Mesothelial cell of epicardium (in vitro differentiated cells): ENCODE measurements at regions not wholly inside any gene's neighbourhood (a gene's known extent, or its start where the extent isn't known, plus 50 kb on each side); places are given as distances from the start of the nearest gene placed in this dataset.

ENCODE experiments used
- DNase-seq, 2 experiments: peaks; one replicate each; pipeline ENCODE4 v3.0.0; 2021; ENCODE audit warnings: low spot score in 2 of 2; ENCODE audit not compliant: unreplicated experiment in 2 of 2
- H3K27ac Mint-ChIP-seq: 2 replicates; pipeline ENCODE4 v1.8.0; 2021; ENCODE audit warnings: mixed read lengths
- H3K27me3 Mint-ChIP-seq: 2 replicates; pipeline ENCODE4 v1.8.0; 2021; ENCODE audit warnings: low read depth, mixed read lengths
- H3K36me3 Mint-ChIP-seq: 2 replicates; pipeline ENCODE4 v1.8.0; 2021; ENCODE audit warnings: mixed read lengths
- H3K4me1 Mint-ChIP-seq: 2 replicates; pipeline ENCODE4 v1.8.0; 2021; ENCODE audit warnings: mixed read lengths
- H3K4me3 Mint-ChIP-seq: 2 replicates; pipeline ENCODE4 v1.8.0; 2021; ENCODE audit warnings: mild to moderate bottlenecking, moderate library complexity, mixed read lengths
- H3K9me3 Mint-ChIP-seq: 2 replicates; pipeline ENCODE4 v1.8.0; 2021; ENCODE audit warnings: mixed read lengths
- CTCF ChIP-seq: fragments of 200-600 bp; sonication (generic); IDR thresholded peaks from one replicate; pipeline ENCODE4 v1.5.0; 2021; ENCODE audit warnings: antibody characterized with exemption; ENCODE audit not compliant: unreplicated experiment

- H3K27me3 Mint-ChIP-seq, result no peaks in the 10 kb centered on the region
- H3K27ac Mint-ChIP-seq, result peak overlapping the region; percentile 55
Measured at GRCh38 chr6:12601881-12602280, 114.7 kb upstream of the PHACTR1 start.

GRCh38 chr6:12602342-12602741 is 114.2 kb upstream of the PHACTR1 start:
- Mint-ChIP-seq H3K4me3 (no peak overlapping the region), H3K36me3 (no peaks in the 10 kb centered on the region), H3K27me3 (no peaks in the 10 kb centered on the region), H3K4me1 (peaks cover 10% of the 10 kb centered on the region), H3K9me3 (no peaks in the 10 kb centered on the region), H3K27ac (no peak overlapping the region)
- TF ChIP-seq CTCF, result no peak
- no peak for DNase-seq

More at GRCh38 chr6:12601881-12602280, 114.7 kb upstream of the PHACTR1 start:
- no peak for TF ChIP-seq CTCF
- Mint-ChIP-seq H3K36me3 (no peaks in the 10 kb centered on the region), H3K4me3 (no peak overlapping the region), H3K4me1 (peaks cover 10% of the 10 kb centered on the region), H3K9me3 (no peaks in the 10 kb centered on the region)
- no peak for DNase-seq

- TF ChIP-seq CTCF, result peak; percentile 47
- no peaks in the 10 kb centered on the region for H3K9me3 Mint-ChIP-seq
- H3K4me3 Mint-ChIP-seq, result no peak overlapping the region
- no peaks in the 10 kb centered on the region for H3K36me3 Mint-ChIP-seq
- H3K27ac Mint-ChIP-seq, result no peak overlapping the region
- H3K4me1 Mint-ChIP-seq, result peaks cover 11% of the 10 kb centered on the region
- DNase-seq, result no peak
- no peaks in the 10 kb centered on the region for H3K27me3 Mint-ChIP-seq
Measured at GRCh38 chr6:12602951-12603672, 113.5 kb upstream of the PHACTR1 start.

DNA sequence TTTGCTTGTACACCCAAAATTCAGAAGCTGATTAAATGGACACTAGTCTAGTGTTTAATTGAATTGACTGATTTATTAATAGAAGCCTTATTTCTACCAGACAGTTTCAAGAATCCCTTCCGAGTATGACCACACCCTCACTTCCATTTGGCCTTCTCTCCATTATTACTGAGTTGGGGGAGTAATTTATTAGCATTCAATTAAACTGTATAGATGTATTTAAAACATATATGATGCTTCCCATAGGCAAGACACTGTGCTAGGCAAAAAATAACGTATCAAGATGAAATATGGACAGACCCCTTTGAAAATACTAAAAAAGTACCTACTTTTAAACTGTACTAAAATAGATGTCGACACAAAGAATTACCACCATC is 112.9 kb upstream of the PHACTR1 start:
- peaks cover 17% of the 10 kb centered on the region for H3K4me1 Mint-ChIP-seq
- no peak for DNase-seq
- no peak for TF ChIP-seq CTCF
- H3K27ac Mint-ChIP-seq, result no peak overlapping the region
- no peaks in the 10 kb centered on the region for H3K9me3 Mint-ChIP-seq
- no peak overlapping the region for H3K4me3 Mint-ChIP-seq
- no peaks in the 10 kb centered on the region for H3K36me3 Mint-ChIP-seq
- H3K27me3 Mint-ChIP-seq, result no peaks in the 10 kb centered on the region

DNA sequence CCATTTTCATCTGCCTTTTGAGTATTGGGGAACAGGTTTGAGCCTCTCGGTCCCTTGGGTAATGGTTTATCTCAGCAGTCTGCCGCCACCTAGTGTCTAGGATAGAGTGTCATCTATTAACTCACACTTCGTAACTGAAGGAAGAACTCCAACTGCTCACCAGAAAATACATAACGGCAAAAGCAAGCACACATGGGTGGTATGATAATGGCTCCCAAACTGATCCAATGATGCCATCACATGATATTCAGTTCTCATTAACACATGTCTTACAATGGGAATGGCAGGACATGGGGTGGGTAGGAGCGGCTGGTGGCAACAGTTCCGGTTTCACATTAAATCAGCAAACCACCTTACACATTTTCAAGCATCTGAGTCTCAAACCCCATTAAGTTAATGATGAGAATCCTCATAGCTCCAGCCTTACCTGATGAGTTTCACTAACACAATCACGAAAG is 110.7 kb upstream of the PHACTR1 start:
- no peaks in the 10 kb centered on the region for H3K36me3 Mint-ChIP-seq

More for the DNA sequence above, 110.7 kb upstream of the PHACTR1 start:
- peak; percentile 66 for TF ChIP-seq CTCF
- Mint-ChIP-seq H3K27ac (no peak overlapping the region), H3K4me1 (peaks cover 19% of the 10 kb centered on the region), H3K27me3 (no peaks in the 10 kb centered on the region), H3K9me3 (no peaks in the 10 kb centered on the region), H3K4me3 (no peak overlapping the region)
- DNase-seq, result peak in 1 of 2 experiments; percentile 30
